Fibroblast of the aortic adventitia (primary cell): ENCODE measurements at regions not wholly inside any gene's neighbourhood (a gene's known extent, or its start where the extent isn't known, plus 50 kb on each side); places are given as distances from the start of the nearest gene placed in this dataset.

Source experiments
- DNase-seq: peaks from one replicate; pipeline ENCODE4 v3.0.0-alpha.2; 2010; ENCODE audit warnings: low read depth
- H3K4me3 ChIP-seq: 2 replicates; pipeline ENCODE4 v1.5.1; 2011; ENCODE audit warnings: low read depth, mild to moderate bottlenecking, control low read depth, low read length, moderate library complexity
- TF ChIP-seq, protein P1 (sequence below): IDR thresholded peaks from 2 replicates; pipeline ENCODE4 v1.5.1; 2011; ENCODE audit warnings: mild to moderate bottlenecking, low read length, control low read depth, inconsistent platforms; ENCODE audit not compliant: insufficient read depth

DNA sequence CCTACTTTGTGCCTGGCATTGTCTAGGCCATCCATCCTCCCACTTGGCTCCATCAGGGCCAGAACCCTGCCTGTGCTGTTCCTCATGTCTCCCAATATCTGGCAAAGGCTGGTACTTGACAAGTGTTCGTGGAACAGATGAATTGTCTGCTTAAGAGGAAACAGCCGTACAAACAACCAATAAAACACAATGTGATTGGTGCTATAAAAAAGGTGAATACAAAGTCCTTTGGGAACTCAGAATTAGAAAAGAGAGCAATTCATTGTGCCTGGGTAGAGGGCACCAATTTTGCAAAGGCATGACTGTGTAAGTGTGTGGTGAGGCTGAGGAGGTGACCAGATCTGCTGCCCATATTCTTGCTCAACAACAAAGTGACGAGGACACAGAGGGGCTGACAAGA, 164.5 kb upstream of the PPP2R3A start:
- TF ChIP-seq, protein P1, sequence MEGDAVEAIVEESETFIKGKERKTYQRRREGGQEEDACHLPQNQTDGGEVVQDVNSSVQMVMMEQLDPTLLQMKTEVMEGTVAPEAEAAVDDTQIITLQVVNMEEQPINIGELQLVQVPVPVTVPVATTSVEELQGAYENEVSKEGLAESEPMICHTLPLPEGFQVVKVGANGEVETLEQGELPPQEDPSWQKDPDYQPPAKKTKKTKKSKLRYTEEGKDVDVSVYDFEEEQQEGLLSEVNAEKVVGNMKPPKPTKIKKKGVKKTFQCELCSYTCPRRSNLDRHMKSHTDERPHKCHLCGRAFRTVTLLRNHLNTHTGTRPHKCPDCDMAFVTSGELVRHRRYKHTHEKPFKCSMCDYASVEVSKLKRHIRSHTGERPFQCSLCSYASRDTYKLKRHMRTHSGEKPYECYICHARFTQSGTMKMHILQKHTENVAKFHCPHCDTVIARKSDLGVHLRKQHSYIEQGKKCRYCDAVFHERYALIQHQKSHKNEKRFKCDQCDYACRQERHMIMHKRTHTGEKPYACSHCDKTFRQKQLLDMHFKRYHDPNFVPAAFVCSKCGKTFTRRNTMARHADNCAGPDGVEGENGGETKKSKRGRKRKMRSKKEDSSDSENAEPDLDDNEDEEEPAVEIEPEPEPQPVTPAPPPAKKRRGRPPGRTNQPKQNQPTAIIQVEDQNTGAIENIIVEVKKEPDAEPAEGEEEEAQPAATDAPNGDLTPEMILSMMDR: no peak
- H3K4me3 ChIP-seq: no peak overlapping the region
- no peak for DNase-seq

DNA sequence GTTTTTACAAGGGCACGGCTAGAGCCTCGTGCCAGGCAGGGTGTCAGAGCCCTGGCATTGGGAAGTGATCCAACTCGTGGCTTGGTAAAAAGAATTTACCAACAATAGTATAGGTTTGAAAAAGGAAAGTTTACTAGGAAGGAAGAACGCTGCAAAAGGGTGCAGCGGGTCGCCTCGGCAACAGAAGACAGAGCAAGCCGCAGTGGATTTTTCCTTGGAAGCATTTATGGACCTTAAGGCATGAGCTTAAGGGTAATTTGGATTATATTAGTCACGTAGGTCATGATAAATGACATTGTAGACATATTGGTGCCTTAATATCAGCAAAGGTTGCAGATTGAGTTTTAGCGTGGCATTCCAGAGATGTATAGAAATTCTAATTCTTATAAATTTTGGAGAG, 163.4 kb upstream of the PPP2R3A start:
- DNase-seq: no peak
- TF ChIP-seq, protein P1: no peak
- no peak overlapping the region for H3K4me3 ChIP-seq

DNA sequence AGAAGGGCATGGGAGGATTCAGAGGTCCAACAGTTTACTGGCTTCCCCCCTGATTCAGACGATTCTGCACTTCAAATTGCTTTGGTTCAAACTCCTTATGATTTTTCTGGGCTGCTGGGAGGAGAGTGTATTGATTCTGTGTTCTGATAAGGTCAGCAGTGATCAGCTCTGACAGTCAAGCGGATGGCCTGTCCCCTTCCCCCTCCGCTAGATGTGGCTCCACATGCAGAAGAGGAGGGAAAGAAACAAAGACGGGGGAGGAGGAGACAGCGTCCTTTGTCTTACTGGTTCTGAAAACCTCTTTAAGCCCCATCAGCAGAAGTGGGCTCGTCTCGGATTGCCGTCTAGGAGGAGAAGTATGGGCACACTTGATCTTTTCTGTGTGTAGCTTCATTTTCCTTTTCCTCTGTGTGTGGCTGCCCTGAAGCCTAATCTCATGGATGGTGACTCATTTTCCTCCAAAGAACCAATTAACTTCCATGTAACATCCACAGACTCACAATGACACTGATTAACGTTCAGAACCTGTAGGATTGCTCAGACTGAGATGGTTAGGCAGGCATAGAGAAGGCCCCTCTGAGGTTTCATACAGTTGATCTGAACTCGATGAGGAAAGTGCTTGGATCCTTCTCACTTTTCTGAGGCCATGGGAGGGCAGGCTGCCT, 162.4 kb upstream of the PPP2R3A start:
- TF ChIP-seq, protein P1: no peak
- DNase-seq: no peak
- no peak overlapping the region for H3K4me3 ChIP-seq

DNA sequence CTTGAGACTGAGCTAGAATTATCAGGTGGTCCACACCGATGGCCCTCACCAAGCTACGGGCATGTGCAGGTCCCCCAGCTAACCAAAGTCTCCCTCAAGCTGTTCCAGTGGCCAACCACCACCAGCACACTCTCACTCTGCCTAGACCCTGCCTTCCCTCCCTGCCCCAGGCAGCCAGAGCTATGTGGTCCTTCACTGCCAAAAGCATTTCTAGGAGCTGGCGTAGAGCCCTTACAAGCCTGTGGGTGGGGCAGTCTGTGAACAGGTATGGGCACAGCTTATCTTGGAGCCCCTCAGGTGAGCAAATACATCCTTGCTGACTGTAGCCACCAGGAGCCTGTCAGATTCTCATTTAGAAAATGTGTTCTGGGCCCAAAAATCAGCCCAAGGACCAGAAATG, 159.8 kb upstream of the PPP2R3A start:
- H3K4me3 ChIP-seq: no peak overlapping the region
- TF ChIP-seq, protein P1: no peak
- DNase-seq: no peak

DNA sequence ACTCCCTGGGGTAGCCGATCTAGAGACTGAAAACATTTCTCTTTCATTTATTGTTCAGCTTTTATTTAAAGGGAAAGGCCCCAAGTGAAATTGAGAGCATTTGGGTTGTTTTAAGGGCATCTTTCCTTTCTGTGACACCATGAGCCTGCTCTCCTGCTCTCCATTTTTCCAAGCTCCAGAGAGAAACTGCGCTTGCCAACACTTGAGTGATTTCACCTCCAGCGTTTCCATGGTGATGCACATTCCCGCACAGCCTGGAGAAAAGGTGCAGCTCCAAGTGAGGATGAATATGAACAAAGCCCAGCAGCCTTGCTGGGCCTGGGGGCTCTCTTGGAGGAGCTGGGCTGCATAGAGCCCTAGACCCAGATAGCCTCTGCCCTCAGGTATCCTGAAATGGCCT, 159.2 kb upstream of the PPP2R3A start:
- DNase-seq: no peak

DNA sequence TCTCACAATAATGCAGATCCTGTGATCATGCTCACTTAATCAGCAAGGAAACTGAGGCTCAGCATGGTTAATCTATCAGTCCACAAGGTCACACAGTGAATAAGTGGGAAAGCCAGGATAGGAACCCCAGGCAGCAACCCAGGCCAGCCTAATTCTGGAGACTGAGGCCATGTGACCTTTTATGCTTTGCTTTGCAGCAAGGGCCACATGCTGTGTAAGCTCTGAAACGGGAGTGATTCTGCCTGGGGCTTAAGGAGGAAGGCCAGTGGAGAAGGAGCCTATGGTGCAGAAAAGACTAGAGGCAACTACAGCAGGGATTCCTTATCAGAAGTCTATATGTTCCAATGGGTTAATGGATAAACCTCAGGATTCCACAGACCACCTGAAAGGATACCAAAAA, 157.6 kb upstream of the PPP2R3A start:
- TF ChIP-seq, protein P1: no peak
- no peak overlapping the region for H3K4me3 ChIP-seq
- DNase-seq: no peak

More for the DNA sequence above, 159.2 kb upstream of the PPP2R3A start:
- TF ChIP-seq, protein P1: no peak
- no peak overlapping the region for H3K4me3 ChIP-seq
